Superior temporal gyrus (tissue), 1 donor: ENCODE measurements at regions not wholly inside any gene's neighbourhood (a gene's known extent, or its start where the extent isn't known, plus 50 kb on each side); places are given as distances from the start of the nearest gene placed in this dataset.

Experiments used
- DNase-seq: peaks from one replicate; pipeline ENCODE4 v3.0.0-alpha.2; 2016; ENCODE audit errors: extremely low spot score

DNA sequence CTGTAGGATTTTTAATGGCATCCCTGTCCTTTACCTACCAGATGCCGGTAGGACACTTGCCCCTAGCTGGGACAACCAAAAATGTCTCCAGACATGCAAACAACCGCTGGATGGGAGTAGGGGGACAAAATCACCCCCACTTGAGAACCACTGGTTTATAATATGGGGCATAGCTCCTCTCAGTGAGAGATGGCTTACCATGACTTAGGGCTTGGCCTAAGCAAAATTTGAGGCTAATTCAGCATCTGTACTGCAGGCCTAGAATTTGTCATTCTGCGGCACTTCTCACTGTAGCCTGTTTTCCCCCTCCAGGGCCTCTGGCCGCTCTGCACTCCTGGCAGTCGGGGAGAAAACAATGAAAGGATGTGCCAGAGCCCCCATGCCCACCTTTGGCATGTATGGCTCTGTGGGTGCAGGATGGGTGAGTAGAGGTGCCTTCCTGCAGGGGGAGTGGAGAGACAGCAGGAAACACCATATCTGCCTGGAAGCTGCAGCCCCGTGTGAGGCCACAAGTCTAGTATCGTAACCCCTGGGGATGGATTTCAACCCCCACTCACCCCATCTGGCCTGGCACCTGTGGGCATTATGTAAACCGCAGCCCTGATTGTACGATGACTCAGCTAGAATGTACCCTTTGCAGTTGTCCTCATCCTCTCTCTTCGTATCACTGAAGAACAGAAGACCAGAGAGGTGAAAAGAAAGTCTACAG lies 268.1 kb downstream of the SOX9 start:
- no peak for DNase-seq

GRCh38 chr17:72390675-72391508 lies 270.1 kb downstream of the SOX9 start:
- no peak for DNase-seq

DNA sequence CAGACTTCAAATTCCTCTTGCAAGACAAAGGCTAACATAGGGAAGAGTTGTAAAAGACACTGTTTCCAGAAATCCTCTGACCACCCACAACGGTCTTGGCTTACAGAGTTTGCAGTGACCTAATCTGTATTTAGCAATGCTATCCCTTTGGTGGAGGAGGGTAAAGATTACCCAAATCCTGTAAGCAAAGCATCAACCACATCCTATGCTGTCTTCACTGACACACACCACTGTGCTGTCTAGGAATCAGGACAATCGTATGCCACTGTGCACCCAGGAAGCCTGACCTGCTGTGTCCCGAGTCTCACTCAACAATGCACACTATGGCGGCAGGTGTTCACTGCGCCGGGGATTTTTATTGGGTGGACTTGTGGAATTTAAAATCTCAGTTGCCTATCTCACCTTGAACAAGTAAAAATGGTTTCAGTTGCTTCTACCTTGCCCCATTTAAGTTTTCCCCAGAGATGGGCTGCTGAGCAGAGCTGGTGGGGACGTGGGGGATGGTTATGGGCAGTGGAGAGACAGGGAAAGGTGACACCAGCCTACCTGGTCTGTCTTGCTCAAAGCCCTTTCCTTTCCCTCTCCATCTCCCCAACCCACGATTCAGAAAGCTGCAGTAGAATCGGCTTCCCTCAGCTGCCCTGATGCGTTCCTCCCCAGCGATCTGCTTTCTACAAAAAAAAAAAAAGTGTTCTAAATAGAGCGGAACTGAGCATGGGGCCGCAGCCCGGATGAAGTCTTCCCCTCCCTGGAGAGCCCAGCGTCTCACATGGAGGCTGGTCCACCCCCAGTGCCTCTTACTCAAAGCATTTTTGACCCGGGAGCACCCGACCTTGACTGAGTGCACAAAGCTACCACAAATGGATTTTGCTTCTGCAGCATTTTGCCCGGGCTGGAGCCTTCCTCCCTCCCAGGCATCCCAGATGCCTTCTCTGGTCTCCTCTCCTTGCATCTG lies 271.5 kb downstream of the SOX9 start:
- DNase-seq, result no peak

- DNase-seq, result no peak
Observed at GRCh38 chr17:72393553-72393952, 272.7 kb downstream of the SOX9 start.

DNA sequence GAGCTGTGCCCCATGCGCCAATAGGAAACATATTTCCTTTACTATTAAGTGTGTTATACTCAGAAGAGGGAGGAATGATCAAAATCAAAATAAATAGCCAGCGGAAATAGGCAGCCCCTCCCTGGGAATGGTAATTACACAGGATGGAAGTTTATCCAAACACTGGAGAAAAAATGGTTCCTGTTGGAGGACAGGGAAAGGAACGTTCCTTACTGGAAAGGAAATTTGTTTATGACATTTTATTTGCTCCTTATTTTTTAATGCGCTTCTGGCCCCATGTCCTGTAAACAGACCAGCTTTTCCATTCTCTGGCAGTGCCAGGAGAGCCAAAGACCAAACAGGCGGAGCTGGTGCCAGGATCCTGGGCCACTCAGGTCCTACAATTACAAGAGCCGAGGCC lies 273.7 kb downstream of the SOX9 start:
- no peak for DNase-seq

DNA sequence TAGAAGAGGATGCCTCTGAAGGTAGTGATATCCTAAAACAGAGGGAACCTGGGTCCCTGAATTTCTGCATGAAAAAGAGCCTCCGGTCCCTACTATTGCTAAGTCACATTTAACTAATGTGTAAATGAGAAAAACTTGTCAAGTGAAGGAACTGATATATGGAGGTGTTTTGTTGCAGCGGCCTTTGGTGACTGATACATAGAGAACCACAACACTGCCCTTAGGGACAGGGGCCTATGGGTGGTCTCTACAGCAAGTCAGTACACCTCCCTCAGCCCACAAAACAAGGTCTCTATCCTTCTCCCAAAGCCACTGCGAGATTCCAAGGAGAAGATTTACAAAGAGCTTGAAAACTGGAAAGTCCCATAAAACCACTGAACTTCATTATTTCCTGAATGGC lies 275.3 kb downstream of the SOX9 start:
- no peak for DNase-seq

- no peak for DNase-seq
Observed at GRCh38 chr17:72397223-72397667, 276.4 kb downstream of the SOX9 start.

- no peak for DNase-seq
Observed at GRCh38 chr17:72397687-72398086, 276.9 kb downstream of the SOX9 start.

GRCh38 chr17:72399023-72399607 lies 278.3 kb downstream of the SOX9 start:
- DNase-seq, result no peak

DNA sequence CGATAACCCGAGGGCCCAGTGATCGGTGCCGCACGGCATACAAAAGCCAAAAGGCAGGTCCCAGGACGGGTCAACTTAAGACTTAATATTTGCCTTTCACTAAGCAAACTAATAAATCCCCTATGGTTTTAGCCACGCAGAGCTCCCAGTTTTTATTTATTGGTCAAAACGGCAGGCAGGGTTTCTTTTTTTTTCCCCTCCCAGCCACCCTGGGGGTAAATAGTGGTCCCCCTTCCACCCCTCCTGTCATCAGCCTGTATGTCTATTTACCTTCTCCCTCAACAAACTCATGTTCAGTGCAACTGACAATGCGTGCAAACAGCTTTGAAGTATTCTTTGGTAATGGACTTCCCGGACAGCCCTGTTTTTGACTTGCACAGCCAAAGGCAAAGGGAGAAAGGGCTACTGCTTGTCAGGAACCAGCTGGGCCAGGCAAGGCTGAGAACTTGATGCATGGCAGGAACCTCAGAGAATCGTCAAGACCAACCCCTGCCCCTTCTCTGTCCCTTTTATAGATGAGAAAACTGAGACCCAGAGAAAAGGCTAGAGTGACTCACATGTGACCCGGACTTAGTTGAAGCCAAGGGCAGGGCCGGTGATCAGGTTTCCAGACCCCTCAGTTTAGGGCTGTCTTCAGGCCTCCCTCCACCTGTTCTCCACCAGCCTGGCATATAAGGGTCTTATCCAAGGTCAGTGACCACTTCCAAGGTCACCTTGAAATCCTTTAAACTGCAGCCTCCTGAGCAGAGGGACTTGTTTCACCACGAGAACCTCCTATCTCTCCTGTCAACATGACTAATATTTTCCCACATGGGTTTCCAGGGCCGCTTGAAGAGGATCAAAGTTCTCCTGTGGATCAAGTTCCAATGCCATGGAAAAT lies 279.0 kb downstream of the SOX9 start:
- no peak for DNase-seq

- DNase-seq, result no peak
Observed at GRCh38 chr17:72400488-72400827, 279.6 kb downstream of the SOX9 start.

GRCh38 chr17:72400863-72401262 lies 280.0 kb downstream of the SOX9 start:
- no peak for DNase-seq

DNA sequence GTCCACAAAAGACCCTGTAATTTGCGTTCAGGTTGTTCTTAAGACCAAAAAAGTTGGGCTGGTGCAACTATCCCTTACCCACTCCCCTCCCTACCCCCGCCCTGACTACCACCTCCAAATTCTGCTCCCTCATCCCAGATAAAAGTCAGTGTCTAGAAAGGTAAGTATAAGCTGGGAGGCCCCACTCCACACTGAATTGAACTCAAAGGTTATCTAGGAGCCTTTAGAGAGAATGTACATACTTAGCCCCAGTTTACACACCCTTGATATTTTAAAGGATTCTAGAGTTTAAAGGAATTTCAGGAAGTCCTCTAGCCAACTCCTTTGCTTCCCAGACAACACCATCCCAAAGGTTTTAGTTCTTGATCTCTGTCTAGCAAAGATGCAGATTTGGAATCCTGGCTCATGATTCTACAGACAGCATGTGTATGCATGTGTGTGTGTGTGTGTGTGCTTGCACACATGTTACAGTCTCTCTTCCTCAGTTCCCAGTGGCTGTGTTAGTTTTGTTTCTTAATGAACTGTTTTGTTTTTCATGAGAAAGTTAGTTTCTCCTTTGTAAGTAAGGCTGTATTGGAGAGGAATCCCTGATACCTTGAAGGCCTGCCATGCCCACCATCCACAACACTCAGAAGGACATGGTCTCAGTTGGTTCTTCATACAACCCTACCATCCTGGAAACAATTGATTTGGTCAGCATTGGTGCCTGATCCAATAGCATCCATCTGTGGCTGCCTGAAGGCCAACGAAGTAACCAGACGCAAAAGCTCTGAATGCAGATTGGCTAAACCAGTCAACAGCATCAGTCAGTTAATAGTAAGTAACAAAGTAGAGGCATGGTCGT lies 281.3 kb downstream of the SOX9 start:
- no peak for DNase-seq

DNA sequence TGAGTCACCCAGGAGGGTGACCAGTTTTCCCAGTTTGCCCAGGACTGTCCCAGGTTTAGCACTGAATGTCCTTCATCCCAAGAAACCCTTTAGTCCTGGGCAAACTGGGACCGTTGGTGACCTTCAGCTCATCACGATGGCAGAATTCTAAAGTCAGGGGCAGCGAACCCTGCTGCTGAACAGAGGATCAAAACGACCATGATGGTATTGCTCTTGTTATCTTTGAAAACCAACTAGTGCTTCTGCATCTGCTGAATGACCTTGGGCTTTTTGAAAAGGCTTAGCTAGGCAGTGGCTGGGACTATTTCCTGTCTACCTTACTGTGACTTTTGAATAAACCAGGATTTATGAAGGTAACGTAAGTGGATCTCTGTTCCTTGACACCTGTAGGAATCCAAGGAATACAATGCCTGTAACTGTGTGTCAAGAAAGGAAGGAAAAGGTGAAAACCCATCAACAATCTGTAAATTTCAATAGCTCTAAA lies 281.9 kb downstream of the SOX9 start:
- DNase-seq, result no peak

DNA sequence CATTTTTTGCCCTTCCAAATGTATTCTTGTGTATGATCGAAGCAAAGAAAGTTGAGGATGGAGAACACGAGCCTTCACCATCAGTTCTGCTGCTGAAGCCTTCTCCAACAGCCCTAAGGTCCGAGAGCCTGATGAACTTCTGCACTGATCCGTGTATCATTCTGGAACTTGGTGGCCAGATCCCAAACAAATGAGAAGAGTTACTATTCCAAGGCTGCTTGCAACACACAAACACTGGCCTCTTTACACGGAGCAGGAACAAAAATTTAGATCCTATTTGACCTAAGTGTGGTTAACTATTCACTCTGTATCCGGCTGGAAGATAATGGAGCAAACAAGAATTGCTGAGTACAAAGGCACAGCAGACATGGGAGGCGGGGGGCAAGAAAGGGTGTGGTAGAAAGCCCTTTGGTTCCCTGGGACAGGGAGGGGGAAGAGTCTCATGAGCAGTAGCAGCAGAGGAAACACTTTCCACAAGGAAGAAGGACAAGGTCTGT lies 282.9 kb downstream of the SOX9 start:
- no peak for DNase-seq

GRCh38 chr17:72404872-72405271 lies 284.1 kb downstream of the SOX9 start:
- peak; percentile 61 for DNase-seq

DNA sequence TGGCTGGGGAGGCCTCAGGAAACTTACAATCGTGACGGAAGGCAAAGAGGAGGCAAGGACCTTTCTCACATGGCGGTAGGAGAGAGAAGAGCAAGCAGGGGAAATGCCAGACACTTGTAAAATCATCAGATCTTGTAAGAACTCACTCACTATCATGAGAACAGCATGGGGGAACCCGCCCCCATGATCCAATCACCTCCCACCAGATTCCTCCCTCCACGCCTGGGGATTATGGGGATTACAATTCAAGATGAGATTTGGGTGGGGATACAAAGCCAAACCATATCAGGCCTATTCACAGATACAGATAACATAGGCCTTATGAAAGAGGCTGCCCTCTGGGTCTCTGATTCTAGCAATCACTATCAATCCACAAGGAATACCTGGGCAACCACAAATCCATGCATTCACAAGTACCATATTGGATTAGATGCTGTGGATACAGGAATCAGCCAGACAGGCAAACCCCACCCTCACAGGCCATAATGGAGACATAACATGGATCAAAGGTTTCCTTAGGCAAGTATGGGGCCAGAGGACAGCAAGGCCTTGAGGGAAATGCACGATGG lies 284.9 kb downstream of the SOX9 start:
- DNase-seq, result no peak

DNA sequence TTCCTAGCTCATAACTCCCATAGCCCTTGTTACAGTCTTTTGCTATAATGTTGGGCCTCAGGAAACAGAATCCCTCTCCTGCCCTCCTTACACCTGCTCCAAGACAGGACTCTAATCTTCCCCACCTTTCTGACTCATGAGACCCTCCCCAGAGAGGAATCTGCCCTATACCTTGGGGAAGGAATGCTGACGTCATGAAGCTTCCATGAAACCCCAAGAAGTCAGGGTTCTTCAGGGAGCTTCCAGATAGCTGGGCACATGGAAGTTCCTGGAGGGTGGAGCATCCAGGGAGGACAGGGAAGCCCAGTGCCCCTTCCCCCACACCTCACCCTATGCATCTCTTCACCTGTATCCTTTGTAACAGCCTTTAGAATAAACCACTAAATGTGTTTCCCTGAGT lies 285.7 kb downstream of the SOX9 start:
- no peak for DNase-seq

DNA sequence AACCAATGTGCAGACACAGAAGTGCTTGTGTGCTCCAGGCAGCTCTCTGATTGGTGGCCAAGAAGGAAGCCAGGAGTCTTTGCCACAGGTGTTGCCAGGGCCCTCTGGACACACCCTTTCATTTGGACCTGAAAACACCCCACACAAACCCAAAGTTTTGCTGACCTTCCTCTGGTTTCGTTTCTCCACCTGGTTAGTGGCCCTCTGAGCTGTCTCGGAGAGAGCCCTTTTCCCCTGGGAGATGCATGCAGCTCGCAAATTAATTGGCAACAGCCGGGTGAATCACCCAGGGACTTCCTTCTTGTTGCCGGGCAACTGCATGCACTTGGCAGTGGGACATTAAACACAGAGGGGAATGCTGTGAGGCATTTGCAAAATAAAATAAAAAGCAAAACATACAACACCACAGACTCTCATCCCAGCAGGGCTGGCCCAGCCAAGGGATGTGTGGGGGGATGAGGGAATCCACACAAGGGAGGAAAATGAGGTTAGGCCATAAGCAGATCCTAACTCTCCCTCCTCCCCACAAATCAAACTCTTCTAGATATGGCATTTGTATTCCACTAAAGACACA lies 286.6 kb downstream of the SOX9 start:
- DNase-seq, result peak; percentile 68
